Duodenal mucosa (tissue), 2 donors: ENCODE measurements at regions not wholly inside any gene's neighbourhood (a gene's known extent, or its start where the extent isn't known, plus 50 kb on each side); places are given as distances from the start of the nearest gene placed in this dataset.
"Not testable (repeated sequence)": the region's sequence is repeated elsewhere in the genome, so short reads cannot be mapped to it uniquely, and the experiment has no call there.

ENCODE experiments used
- H3K27ac ChIP-seq: one replicate; pipeline ENCODE4 v1.7.0; 2013; ENCODE audit warnings: low read depth, low read length
- H3K27me3 ChIP-seq, 2 donors: one replicate each; pipeline ENCODE4 v1.7.0; 2013; ENCODE audit warnings: low read length in 2 of 2, control low read depth in 1 of 2; ENCODE audit not compliant: insufficient read depth in 2 of 2, control insufficient read depth in 1 of 2
- H3K36me3 ChIP-seq, 2 donors: one replicate each; pipeline ENCODE4 v1.7.0; 2013; ENCODE audit warnings: low read length in 2 of 2, control low read depth in 1 of 2; ENCODE audit not compliant: insufficient read depth in 2 of 2, control insufficient read depth in 1 of 2
- H3K4me1 ChIP-seq, 2 donors: one replicate each; pipeline ENCODE4 v1.7.0; 2013; ENCODE audit warnings: low read length in 2 of 2, control low read depth in 1 of 2; ENCODE audit not compliant: insufficient read depth in 2 of 2, control insufficient read depth in 1 of 2
- H3K4me3 ChIP-seq, 2 donors: one replicate each; pipeline ENCODE4 v1.7.0; 2013; ENCODE audit warnings: low read length in 2 of 2, low read depth in 1 of 2
- H3K9ac ChIP-seq, 2 donors: one replicate each; pipeline ENCODE4 v1.7.0; 2013; ENCODE audit warnings: low read length in 2 of 2, low read depth in 1 of 2
- H3K9me3 ChIP-seq, 2 donors: one replicate each; pipeline ENCODE4 v1.7.0; 2013; ENCODE audit warnings: low read length in 2 of 2, control low read depth in 1 of 2; ENCODE audit not compliant: control insufficient read depth in 1 of 2

- no peak overlapping the region for H3K4me3 ChIP-seq
- no peaks in the 10 kb centered on the region for H3K4me1 ChIP-seq
- no peaks in the 10 kb centered on the region for H3K27me3 ChIP-seq
- no peak overlapping the region for H3K9ac ChIP-seq
- no peak overlapping the region for H3K27ac ChIP-seq
- H3K9me3 ChIP-seq: no peaks in the 10 kb centered on the region
- no peaks in the 10 kb centered on the region for H3K36me3 ChIP-seq
These were observed 171.6 kb downstream of the S1PR1 start for GRCh38 chr1:101408212-101409042.

GRCh38 chr1:101409102-101409501 lies 172.3 kb downstream of the S1PR1 start:
- Histone ChIP-seq H3K36me3 (no peaks in the 10 kb centered on the region), H3K27ac (no peak overlapping the region), H3K9me3 (no peaks in the 10 kb centered on the region)

GRCh38 chr1:101410048-101410878 lies 173.4 kb downstream of the S1PR1 start:
- Histone ChIP-seq H3K4me1 (no peaks in the 10 kb centered on the region), H3K9me3 (no peaks in the 10 kb centered on the region), H3K4me3 (no peak overlapping the region), H3K27ac (no peak overlapping the region), H3K9ac (no peak overlapping the region), H3K27me3 (no peaks in the 10 kb centered on the region), H3K36me3 (no peaks in the 10 kb centered on the region)

More at GRCh38 chr1:101409102-101409501, 172.3 kb downstream of the S1PR1 start:
- H3K27me3 ChIP-seq: no peaks in the 10 kb centered on the region
- H3K4me3 ChIP-seq: no peak overlapping the region
- H3K4me1 ChIP-seq: no peaks in the 10 kb centered on the region
- H3K9ac ChIP-seq: no peak overlapping the region

- H3K9me3 ChIP-seq: peaks cover 0 to 5% of the 10 kb centered on the region in 2 donors
- no peaks in the 10 kb centered on the region for H3K4me1 ChIP-seq
- no peaks in the 10 kb centered on the region for H3K27me3 ChIP-seq
- no peak overlapping the region for H3K4me3 ChIP-seq
- H3K27ac ChIP-seq: no peak overlapping the region
- no peaks in the 10 kb centered on the region for H3K36me3 ChIP-seq
- H3K9ac ChIP-seq: no peak overlapping the region
These were observed 183.6 kb downstream of the S1PR1 start for GRCh38 chr1:101420406-101420805.

- not testable (repeated sequence) for H3K27me3 ChIP-seq, H3K27ac ChIP-seq, H3K36me3 ChIP-seq, H3K9me3 ChIP-seq, H3K4me3 ChIP-seq, H3K4me1 ChIP-seq, H3K9ac ChIP-seq
These were observed 191.3 kb downstream of the S1PR1 start for GRCh38 chr1:101428083-101428482.

- no peak overlapping the region for H3K4me3 ChIP-seq
- H3K9ac ChIP-seq: no peak overlapping the region
- H3K36me3 ChIP-seq: no peaks in the 10 kb centered on the region
- peaks cover 0 to 2% of the 10 kb centered on the region in 2 donors for H3K9me3 ChIP-seq
- no peaks in the 10 kb centered on the region for H3K4me1 ChIP-seq
- no peaks in the 10 kb centered on the region for H3K27me3 ChIP-seq
- H3K27ac ChIP-seq: no peak overlapping the region
These were observed 191.7 kb downstream of the S1PR1 start for GRCh38 chr1:101428562-101428961.

GRCh38 chr1:101431956-101432510 lies 195.2 kb downstream of the S1PR1 start:
- H3K9me3 ChIP-seq: no peaks in the 10 kb centered on the region
- no peaks in the 10 kb centered on the region for H3K36me3 ChIP-seq
- no peak overlapping the region for H3K4me3 ChIP-seq
- no peak overlapping the region for H3K27ac ChIP-seq
- no peaks in the 10 kb centered on the region for H3K27me3 ChIP-seq
- H3K4me1 ChIP-seq: no peaks in the 10 kb centered on the region
- H3K9ac ChIP-seq: no peak overlapping the region

- Histone ChIP-seq H3K4me1 (no peaks in the 10 kb centered on the region), H3K9ac (no peak overlapping the region), H3K36me3 (no peaks in the 10 kb centered on the region), H3K27me3 (no peaks in the 10 kb centered on the region), H3K4me3 (no peak overlapping the region), H3K27ac (no peak overlapping the region), H3K9me3 (no peaks in the 10 kb centered on the region)
These were observed 199.2 kb downstream of the S1PR1 start for GRCh38 chr1:101435831-101436511.

GRCh38 chr1:101437800-101438199 lies 201.0 kb downstream of the S1PR1 start:
- H3K27me3 ChIP-seq: no peaks in the 10 kb centered on the region
- H3K9me3 ChIP-seq: no peaks in the 10 kb centered on the region
- H3K9ac ChIP-seq: no peak overlapping the region
- H3K4me3 ChIP-seq: no peak overlapping the region
- H3K36me3 ChIP-seq: no peaks in the 10 kb centered on the region
- no peak overlapping the region for H3K27ac ChIP-seq
- H3K4me1 ChIP-seq: no peaks in the 10 kb centered on the region
